GM19351 (cell line): ENCODE measurements at regions not wholly inside any gene's neighbourhood (a gene's known extent, or its start where the extent isn't known, plus 50 kb on each side); places are given as distances from the start of the nearest gene placed in this dataset.
A peak's percentile ranks its signal among the peaks of the same experiment; 100 is the strongest.
"Not testable (repeated sequence)": the region's sequence is repeated elsewhere in the genome, so short reads cannot be mapped to it uniquely, and the experiment has no call there.

Experiments used
- ATAC-seq: cut with Tn5 transposase; IDR thresholded peaks from one replicate; pipeline ENCODE4 v1.9.1; 2021; ENCODE audit warnings: mild to moderate bottlenecking, moderate library complexity; ENCODE audit not compliant: unreplicated experiment

DNA sequence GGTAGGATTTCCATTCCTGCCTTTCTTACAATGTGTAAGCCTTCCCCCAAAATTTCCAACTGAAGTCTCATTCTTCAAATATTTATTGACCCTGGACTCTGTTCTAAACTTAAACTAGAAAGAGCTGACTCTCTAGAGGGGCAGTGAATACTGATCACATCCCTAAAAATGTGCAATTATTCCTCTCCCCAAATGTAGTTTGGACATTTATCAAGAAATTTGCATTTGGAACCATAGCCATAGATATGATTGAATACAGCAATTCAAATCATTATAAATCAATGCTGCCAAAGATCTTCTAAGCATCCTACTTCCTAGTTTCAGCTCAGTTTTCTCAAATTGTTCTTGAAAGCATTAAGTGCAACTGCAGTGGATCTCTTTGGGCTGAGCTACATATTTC is 525.7 kb downstream of the RAB28 start:
- no peak for ATAC-seq

- ATAC-seq = no peak
Measured at GRCh38 chr4:12957108-12957507, 527.0 kb downstream of the RAB28 start.

DNA sequence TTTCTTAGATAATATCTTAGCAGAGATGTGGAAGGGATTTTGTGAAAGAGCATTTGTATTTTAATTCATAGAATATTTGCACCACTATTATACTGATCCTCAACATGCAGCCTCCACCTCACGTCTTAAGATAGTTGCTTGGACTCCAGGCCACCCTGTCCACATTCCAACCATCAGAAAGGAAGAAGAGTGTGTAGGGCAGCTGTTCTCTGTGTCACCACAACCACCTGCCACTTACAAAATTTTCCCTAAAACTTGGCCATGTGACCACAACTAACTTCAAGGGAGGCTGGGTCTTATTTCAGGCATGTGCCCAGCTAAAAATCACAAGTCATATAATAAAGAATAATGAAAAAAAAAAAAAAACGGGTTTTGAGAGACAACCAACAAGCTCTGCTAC is 528.1 kb downstream of the RAB28 start:
- ATAC-seq = no peak

DNA sequence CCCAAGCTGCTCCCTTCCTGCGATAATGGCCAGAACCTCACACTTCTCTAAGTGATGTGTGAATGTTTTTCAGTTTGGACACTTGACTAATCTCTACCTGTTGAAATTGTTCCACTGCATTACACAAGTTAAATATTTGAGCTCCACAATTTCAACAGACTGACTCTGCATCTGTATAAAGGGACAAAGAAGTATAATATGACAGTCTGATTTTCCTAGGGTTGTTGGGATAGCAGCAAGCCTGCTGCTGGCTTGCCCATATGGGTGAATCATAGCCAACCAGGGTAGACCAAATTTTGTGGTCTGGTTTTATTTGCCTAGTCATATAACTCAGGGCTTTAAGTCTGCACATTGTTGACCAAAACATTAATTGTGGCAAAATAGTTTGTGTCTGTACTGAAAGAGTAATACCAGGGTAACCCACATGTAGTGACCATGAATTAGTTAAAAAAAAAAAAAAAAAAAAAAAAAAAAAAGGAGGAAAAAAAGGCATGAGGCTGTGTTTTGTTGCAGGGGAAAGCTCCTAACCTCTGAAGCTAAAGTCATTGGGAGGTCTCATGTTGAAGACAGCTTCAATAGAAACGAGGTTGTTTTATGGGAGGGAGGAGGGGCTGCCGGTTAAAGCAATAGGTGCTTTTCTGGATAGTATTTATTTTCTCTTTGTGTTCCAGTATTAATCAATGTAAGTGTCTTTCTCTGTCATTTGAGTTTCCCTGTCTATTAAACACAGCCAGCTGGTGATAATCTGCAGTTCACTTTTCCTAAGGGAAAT is 534.2 kb downstream of the RAB28 start:
- no peak for ATAC-seq

DNA sequence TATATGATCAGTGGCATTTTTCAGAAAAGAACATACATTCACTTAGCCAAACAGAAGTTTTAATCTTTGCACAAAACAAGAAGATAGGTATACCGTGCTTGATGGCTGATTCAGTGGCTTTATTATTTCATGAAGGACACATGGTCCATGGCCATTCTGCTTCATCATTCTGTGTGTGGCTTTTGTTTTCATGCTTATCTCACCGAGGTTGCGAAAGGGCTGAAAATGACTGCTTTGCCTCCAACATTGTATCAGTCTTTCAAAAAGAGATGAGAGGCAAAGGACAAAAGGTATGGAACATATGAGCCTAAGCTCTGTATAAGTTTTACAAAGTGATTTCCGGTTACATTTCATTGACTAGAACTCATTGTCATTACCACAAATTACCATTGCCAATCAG is 541.1 kb downstream of the RAB28 start:
- no peak for ATAC-seq

DNA sequence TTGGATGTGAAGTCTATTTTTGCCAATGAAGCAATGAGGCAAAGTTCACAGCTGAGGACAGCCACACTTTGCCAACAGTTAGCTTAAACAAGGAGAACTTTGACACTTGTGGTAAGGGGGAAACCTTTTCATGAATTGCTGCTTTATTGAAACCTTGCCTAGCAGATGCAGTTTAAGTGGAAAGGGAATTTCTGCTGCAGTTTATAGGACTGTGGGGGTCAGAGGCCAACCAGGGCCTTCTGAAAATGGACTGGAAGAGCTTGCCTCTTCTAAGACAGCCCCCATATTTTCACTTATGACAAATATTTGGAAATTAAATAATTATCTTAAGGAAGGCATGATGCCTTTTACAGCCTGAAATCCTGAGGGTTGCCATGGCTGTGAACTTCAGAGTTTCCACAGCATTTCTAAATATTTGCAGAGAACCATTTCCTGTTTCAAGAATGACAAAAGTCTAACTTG is 550.3 kb downstream of the RAB28 start:
- no peak for ATAC-seq

- ATAC-seq = no peak
Measured at GRCh38 chr4:12932203-12932788, 551.8 kb downstream of the RAB28 start.

GRCh38 chr4:12929784-12930183 is 554.4 kb downstream of the RAB28 start:
- ATAC-seq = no peak

- ATAC-seq = no peak
Measured at GRCh38 chr4:12928751-12929150, 555.4 kb downstream of the RAB28 start.

DNA sequence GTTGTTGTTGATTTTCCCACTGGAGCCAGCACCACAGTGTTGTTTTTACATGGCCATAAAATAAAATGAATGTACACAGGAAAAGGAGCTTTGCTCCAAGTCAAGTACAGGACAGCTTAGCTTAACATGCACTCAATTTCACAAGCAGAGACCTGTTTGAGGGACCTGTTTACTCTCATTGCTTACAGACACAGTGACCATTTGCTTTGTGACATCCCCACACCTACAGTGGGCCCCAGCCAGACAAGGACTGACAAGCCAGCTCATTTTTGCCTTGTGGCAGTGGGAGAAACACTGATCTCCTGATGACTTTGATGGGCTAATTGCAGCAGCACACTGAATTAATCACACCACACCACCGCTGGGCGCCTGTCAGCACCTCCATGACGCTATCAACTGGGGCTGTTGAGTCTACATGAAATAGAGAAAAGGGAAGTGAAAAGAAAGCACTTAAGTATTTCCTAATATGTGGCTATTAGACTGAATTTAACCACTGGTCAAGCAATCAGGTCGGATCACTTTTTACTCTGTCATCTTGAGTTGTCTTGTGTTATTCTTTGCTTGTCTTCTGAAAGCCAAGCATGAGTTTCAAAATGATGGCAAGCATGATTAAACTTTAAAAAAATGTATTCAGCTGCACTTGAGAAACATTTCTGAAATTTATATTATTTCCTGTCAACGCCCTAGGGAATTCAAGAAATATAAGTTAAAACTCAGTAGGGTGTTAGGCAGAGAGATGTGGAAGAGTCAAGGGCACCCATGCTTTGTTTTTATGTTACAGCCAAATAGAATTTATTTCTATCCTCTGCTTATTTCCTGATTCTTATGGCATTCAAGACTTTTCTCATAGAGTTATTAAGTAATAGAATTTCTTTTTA is 557.7 kb downstream of the RAB28 start:
- peak; percentile 89 for ATAC-seq

DNA sequence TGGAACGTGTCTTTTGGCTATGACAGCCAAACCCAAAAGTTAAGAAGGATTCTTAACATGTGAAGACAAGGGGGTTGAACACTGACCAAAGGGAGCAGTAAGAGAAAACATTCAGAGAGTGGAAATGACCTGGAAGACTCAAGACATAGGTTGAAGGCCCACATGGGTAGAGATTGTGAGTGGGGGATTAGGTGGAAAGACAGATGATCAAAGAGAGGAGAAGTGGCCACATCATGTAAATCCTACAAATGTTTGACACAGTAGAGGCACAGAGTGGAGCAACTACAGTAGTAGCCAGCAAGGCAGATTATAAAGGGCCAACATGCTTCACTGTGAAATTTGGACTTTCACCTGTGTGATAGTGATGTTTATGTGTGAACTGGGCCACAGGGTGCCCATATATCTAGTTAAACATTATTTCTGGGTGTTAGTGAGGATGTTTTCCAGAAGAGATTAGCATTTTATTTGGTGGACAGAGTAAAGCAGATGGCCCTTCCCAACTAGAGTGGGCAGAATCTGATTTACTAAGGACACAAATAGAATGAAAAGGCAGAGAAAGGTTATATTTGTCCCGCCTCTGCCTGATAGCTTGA is 559.3 kb downstream of the RAB28 start:
- no peak for ATAC-seq

- no peak for ATAC-seq
Measured at GRCh38 chr4:12924253-12924652, 559.9 kb downstream of the RAB28 start.

GRCh38 chr4:12912896-12913418 is 571.2 kb downstream of the RAB28 start:
- ATAC-seq = no peak

- ATAC-seq = no peak
Measured at GRCh38 chr4:12911750-12912358, 572.3 kb downstream of the RAB28 start.

GRCh38 chr4:12903640-12904039 is 580.5 kb downstream of the RAB28 start:
- ATAC-seq = not testable (repeated sequence)

DNA sequence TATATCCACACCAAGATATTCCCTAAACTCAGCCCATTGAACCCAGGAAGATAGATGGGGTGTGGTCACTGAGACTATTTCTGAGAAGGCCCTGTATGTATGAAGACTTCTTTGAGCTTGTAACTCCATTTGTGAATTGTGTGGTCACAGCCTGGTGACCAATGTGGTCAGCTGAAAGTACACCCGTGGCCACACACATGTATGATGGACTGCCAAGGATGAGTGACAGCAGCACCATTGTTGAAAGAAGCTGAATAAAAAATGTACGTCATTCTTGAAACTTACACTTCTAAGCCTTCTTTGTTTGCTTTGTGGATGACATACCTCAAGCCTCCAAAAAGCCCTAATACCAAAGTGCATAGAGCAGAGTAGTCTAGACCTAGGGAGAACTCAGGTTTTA is 581.4 kb downstream of the RAB28 start:
- no peak for ATAC-seq

DNA sequence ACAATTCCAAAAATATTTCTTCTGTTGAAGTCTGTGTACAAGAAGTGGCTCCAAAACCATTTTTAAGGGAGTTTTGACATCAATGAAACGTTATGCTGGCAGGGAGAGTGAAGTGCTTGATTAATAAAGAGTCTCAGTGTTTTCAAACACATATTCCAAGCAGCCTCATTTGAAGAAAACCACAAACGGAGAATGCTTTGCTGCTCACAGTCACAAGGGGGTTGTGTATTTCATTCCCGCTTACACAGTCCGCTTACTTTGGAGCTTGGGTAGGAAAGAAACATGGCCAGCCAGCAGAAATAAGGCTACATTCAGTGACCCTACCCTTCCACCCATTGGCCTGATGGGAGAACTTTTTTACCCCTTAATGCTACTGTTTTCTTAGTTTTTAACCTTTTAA is 586.2 kb downstream of the RAB28 start:
- ATAC-seq = no peak

DNA sequence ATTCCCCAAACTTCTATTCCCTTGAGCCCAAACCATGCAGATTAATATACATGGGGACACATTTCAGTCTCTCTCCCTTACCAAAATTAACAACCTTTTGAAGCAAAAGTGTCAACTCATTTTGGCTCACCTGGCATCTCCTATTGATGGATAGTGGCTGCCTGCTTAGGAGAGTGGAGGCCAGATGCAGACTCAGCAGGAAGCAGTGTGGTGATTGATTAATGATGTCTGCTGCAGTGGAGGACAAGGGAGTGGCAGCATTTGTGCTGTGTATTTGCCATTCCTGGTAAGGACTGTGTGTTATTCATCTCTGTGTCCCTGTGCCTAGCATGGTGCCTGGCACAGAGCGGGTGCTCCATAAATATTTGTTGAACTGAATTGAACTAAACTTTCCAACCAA is 590.1 kb downstream of the RAB28 start:
- ATAC-seq = no peak

- no peak for ATAC-seq
Measured at GRCh38 chr4:12889054-12889453, 595.1 kb downstream of the RAB28 start.
